Left kidney (tissue), 1 donor: ENCODE measurements at regions not wholly inside any gene's neighbourhood (a gene's known extent, or its start where the extent isn't known, plus 50 kb on each side); places are given as distances from the start of the nearest gene placed in this dataset.
A peak's percentile ranks its signal among the peaks of the same experiment; 100 is the strongest.
"Not testable (repeated sequence)": the region's sequence is repeated elsewhere in the genome, so short reads cannot be mapped to it uniquely, and the experiment has no call there.

ENCODE experiments used
- DNase-seq: peaks from one replicate; pipeline ENCODE4 v3.0.0-alpha.2; 2013

DNA sequence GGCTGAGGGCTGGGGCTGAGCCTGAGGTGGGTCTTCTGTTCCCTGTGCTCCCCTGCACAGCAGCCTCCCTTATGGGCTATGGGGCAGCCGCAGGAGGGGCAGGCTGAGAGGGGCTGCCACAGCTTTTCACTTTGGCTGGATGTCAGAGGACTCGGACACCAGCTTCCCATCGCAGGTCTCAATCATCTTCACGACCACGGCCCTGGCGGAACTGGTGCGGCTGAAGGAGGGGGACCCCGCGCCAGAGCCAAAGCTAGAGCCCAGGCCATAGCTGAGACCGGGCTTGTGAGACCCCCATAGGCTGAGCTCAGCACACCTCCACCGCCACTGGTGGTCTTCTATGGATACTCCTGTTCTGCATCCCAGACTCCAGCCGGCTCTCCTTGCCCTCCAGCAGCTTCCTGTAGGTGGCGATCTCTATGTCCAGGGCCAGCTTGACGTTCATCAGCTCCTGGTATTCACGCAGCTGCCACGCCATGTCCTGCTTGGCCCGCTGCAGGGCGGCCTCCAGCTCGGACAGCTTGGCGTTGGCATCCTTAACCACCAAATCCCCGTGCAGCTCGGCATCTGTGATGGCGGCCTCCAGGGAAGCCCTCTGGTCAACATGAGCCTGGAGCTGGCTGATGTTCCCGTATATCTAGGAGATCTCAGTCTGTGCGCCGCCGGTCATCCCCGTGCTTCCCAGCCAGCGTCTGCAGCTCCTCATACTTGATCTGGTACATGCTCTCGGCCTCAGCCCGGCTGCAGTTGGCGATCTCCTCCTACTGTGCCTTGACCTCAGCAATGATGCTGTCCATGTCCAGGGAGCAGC lies 181.7 kb upstream of the SYNPR start:
- no peak for DNase-seq

DNA sequence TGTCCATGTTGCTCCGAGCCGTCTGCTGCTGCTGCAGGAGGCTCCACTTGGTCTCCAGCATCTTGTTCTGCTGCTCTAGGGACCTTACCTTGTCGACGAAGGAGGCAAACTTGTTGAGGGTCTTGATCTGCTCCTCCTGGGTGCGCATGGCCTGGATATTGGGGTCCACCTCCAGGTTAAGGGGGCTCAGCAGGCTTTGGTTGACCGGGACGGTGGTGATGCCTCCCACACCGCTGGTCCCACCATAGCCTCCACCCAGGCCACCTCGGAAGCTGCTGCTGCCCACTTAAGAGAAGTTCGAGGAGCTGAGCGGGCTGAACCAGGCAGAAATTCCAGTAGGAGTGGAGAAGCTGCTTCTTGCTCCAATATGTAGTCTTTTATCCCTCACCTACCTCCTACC lies 180.7 kb upstream of the SYNPR start:
- DNase-seq: no peak

DNA sequence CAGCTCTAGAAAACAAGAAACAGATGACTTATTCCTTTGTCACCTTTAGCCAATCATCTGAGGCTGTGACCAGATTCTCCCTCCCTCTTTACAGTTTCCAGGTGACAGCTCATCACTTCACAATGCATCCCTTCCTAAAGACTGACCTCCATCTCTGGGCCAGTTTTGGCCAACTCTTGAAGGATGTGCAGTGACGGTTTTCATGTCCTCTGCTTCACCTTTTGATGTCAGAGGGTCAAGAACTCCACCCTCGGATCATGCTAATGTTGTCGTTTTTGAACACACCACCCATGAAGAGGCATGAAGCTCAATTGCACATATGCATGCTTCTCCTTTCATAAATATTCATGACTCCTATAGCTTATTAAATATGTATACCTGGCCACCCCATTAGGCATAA lies 161.2 kb upstream of the SYNPR start:
- no peak for DNase-seq

DNA sequence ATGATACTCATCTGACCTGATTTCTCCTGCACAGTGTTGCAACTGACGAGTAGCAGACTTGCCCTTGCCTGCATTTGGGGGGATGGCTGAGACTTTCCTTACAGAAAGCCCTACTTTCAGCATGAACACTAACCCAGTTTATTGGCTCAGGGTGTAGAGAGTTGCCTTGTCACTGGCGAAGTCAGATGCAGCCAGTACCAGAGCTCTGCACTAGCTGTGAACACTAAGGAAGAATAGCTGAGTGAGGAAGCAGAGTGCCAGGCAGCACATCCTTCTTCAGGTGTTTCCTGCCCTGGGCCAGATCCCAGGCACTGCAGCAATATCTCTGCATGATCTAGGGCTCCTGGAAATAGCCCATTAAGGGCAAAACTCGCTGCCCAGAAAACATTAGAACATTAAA lies 154.0 kb upstream of the SYNPR start:
- no peak for DNase-seq

DNA sequence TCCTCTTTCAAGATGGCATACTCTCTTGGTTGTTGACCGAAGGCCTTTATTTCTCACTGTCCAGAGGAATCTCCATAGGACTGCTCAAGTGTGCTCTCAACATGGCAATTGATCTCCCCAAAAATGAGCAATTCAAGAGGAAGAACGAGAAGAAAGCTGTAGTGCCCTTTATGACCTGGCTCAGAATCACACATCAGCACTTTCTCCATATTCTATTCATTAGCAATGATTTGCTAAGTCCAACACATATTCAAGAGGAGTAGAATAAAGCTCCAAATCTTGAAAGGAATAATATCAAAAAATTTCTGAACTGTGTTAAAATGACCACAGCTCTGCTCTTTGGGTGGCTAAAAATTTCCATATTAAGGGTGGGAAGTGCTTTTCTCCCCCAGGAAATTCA lies 151.6 kb upstream of the SYNPR start:
- DNase-seq: no peak

DNA sequence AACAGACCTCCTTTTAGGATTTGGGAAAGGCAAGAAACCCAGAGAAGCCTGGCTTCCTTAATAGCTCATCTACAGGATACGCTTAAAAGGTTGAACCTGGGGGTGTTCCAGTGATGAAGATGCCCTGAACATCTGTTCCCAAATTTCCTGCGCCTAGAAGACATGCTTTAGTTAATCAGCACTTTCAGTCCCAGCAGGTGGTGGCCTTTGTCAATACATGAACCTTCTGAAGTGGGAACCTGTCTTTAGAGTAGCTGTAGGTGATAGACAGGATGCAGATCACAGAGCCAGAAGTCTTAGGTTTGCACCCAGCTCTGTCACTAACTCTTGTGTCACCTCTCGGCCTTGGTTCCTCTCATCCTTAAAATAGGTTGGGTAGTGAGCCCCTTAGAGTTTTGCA lies 149.7 kb upstream of the SYNPR start:
- DNase-seq: no peak

DNA sequence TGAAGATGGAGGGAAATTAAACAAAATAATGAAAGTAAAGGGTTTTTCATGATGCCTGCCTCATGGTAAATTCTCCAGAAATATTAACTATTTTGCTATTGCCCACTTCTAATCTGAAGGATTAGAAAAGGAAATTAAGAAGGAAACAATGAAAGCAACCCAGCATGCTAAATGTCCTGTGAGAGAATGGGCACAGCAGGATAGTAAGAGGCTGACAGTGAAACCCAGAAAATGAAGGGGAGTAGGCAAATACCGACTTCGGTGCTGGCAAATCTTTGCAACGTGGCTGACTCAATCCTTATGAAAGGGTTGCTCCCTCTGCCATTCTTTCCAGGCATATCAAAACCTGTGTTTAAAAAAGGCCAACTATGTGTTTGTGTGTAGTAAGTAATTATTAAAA lies 147.5 kb upstream of the SYNPR start:
- DNase-seq: no peak

DNA sequence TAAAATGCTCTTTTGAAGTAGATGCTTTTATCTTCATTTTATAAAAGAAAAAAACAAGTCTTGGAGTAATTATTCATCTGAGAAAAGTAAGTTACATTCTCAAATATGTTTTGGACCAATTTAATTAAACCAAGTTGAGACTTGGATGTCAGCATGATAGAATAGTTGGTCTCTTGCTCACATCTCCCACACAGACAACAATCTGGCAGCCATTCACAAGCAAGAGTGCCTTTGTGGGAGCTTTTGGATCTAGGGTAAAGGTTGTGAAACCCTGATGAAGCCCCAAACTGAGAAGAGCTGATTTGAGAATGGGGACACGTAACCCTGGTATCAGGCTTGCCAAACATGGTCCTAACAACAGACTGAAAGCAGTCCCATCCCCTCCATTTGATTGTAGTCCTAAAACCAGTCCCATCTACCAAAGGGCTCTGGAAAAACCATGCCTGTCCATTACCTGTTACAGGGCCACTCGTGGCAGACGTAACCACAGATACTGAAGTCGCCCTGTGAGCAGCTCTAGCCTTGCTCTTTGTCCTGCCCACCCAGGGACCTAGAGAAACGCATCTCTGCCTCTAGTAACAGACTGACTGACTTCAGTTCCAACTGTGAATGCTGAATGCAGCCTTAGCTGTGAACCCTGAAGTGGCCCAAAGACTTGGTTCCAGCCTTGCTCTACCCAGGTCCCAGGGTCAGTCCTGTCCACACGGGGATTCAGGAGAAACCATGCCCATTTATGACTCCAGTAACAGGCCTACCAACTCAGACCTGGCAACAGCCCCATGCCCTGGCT lies 145.5 kb upstream of the SYNPR start:
- no peak for DNase-seq

DNA sequence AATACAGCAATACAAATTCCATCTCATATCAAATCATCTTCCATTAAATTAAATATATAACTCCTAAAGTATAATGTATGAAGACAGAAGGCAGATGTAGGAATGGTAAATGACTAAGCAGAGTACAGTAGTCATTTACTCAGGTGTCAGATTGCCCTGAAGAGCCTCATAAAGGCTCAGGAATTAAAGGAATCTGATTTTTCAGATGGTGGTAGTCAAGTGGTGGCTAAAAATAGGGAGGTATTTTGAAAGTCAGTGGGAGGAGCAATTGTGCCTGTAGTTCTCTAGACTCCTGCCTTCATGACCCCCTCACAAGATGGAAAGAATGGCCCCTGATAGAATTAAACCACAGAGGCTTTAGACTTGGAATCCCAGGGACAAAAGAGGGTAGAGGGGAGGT lies 142.7 kb upstream of the SYNPR start:
- DNase-seq: no peak

DNA sequence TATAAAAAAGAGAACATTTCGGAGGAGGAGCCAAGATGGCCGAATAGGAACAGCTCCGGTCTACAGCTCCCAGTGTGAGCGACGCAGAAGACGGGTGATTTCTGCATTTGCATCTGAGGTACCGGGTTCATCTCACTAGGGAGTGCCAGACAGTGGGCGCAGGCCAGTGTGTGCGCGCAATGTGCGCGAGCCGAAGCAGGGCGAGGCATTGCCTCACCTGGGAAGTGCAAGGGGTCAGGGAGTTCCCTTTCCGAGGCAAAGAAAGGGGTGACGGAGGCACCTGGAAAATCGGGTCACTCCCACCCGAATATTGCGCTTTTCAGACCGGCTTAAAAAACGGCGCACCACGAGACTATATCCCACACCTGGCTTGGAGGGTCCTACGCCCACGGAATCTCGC lies 141.9 kb upstream of the SYNPR start:
- not testable (repeated sequence) for DNase-seq

DNA sequence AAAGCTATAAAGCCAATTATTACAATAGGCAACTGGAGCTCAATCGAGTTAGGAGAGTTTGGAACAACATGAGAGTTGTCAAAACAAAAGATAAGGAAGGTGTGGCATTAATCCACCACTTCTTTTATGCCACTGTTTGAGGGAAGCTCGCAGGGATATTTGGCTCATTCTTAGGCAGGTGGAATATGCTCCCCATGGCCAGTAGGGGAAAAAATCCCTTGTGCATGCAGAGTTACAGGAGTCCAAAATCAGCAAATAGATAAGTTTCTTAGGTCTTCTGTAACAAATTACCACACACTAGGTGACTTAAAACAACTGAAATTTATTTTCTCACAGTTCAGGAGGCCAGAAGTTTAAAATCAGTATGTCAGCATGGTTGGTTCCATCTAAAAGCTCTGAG lies 135.4 kb upstream of the SYNPR start:
- DNase-seq: no peak

DNA sequence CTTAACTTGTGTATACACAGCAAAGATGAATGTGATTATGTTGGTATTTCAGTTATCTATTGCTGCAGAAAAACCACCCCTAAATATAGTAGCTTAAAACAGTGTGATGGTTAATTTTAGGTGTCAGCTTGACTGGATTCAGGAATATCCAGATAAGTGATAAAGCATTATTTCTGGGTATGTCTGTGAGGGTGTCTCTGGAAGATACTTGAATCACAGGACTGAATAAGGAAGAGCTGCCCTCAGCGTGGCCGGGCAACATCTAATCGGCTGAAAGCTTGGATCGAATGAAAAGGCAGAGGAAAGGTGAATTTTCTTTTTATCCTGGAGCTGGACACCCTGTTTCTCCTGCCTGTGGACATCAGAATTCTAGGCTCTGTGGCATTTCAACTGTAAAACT lies 132.0 kb upstream of the SYNPR start:
- DNase-seq: no peak

DNA sequence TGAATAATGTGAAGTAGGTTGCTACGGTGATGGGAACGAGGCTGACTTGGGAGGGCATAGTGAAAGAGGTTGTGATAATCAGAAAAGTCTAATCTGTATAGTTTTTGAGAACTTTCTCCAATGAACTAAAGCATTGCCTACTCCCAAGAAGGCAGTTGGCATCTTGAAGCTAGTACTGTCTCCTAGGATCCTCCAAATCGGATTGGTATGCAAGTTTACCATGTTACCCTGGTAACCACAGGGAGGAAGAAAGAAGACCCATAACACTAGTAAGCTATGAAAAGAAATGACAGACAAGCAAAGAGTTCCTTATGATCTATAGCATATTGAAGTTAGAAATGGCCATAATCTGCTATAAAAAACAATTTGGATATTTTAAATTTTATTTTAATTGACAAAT lies 127.2 kb upstream of the SYNPR start:
- DNase-seq: no peak

DNA sequence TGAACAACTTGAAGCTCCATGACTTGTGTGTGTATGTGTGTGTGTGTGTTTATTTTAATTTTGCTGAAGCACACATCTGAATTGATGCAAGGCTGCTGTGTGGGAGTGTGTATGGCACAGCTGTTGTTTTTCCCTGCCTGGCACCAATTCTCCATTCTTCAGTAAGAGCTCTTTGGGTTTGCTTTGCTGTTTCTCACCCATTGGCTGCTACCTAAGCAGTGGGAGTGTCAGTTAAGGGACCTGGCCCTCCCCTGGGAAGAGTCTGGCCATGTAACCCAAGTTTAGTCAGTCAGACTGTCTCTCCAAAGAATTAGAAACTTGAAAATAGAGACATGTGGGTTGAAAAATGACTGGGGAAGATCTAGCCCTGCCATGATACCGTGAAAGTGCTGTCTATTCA lies 126.2 kb upstream of the SYNPR start:
- DNase-seq: no peak

DNA sequence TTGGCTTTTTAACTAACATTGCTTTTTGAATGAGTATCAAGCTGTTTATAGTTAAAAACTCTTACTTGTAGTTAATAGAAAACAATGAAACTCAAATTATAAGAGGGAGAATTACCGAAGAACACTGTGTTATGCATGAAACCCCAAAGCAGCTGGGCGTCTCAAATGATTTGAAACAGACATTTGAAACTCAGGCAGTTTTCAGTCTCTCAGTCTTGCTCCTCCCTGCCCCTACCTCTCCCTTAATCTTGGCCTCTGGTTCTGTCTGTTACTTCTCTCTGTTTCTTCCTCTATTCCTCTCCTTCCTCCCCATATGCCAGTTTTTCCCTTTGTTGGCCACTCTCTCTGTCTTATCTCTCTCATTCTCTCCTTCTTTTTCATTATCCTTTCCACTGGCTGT lies 118.3 kb upstream of the SYNPR start:
- no peak for DNase-seq

DNA sequence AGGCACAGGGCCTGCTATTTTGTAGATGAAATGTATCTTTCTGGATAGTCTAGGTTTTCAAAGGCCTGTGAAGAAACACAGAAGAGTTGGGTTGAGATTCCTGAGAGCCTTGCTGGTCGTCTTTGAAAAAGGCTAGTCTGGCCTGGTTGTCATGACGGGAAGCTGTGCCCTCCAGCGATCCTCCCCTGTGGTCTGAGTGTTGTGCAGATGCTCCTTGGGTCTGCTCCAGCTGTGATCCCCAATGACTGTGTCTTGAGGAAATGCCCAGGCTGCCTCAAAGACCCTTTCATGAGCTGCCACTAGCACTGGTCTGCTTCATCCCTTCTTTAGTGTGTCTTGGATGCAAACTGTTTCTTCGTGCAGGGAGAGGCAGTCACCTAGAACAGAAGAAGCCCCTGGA lies 111.0 kb upstream of the SYNPR start:
- no peak for DNase-seq

DNA sequence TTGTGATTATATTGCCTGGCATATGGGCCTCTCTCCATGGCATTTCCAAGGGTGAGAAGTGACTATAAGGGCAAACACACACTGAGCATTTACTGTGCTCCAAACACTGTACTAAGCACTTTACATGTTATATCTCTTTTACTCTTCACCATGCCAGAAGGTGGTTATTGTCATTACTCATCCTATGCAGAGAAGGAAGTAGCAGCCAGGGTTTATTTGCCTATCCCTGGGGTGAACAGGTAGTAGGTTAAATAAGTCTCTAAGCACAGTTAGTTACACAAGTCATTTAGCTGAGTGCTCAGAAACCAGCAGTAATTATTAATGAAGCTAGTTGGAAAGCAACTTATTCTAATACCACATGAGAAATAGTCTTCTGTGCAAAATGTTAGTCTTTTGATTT lies 109.9 kb upstream of the SYNPR start:
- no peak for DNase-seq

DNA sequence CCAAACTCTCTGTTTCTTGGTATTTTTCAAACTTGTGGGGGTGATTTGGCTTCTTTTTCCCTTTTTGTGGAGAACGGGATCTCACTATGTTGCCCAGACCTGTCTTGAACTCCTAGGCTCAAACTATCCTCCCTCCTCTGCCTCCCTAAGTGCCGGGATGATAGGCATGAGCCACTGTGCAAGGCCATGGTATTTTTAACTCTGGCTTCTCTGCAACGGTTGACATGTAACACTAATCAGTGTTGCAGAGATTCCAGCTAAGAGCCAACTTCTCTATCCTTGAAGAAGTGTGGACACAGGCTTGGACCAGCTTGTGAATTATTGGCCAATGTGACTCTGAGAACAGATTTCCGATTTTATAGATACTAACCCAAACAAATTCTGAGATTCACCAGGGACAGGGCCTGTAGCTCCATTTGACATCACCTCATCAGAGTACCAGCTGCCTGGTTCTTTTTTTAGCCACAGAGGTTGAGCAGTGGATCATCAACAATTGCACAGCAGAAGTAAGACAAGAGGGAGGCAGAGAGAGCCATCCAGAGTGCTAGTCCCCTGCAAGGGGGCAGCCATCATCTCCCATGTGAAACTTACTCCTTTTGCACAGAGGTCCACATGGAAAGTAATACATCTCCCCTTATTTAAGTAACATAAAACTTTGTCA lies 98.1 kb upstream of the SYNPR start:
- DNase-seq: no peak

DNA sequence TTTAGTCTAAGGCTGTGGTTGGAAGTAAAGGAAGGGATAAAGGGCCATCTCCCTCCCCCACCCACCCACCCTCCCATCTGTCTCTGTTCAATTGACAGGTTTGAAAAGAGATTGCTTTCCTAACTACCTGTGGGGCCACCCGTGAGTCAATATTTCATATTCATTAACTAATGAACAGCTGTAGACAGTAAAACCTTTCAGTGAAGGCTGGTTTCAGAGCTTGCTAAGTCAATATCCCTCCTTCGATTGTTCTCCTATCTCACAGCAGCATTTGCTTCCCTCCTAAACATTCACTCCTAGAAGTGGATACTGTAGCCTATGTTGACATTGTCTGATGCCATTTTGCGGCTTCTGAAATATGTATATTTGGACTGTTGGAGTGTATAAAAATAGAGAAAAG lies 85.9 kb upstream of the SYNPR start:
- no peak for DNase-seq

DNA sequence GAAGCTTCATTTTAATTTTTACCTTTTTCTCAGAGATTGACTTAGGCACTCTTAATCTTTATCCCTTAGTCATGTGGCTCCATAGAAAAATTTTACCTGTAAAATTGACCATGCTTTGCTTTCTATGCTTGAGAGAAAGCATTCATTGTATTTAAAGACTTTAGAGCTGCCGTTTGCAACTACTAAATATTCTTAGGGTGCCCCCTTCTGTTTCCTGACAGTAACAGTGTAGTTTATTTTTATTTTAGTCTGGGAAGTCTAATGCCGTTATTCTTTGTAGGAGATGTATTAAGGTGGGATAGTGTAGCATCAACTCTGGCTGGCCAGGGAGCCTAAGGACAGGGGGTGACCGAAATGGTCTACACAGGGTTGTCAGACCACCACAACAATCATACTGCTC lies 84.5 kb upstream of the SYNPR start:
- DNase-seq: peak; percentile 33

DNA sequence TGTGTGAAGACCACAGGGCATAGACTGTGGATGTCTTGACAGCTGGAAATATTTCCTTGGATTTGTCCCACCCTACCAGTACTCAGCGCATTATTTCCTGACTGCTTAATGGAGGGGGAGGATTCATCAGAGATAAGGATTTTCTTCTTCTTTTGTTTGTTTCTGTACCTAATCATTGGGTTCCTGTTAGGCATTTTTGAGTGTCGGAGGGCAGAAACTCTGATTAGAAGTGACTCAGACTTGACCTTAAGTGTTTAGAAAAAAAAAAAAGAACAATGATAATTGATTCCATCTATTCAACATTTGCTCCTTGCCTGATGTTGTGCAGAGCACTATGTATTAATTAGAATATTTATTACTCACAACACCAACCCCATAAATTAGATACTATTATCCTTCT lies 78.5 kb upstream of the SYNPR start:
- DNase-seq: no peak

DNA sequence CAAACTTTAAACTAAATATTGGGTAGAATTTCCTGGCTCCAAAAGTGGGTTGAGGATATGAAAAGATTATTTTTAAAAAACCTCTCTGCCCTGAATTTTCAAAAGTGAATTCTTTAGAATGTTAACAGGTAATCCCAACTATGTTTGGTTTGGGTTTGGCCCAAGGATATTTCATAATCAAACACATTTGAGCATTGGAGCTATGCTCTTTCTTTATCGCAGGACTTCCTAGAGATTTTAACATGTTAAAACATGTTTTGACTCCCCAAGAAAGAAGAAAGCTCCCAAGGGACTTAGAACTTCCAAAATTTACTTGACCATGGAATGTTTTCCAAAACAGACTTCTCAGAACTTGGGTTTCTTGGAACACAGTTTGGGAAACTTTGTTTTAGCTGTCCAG lies 75.6 kb upstream of the SYNPR start:
- no peak for DNase-seq

DNA sequence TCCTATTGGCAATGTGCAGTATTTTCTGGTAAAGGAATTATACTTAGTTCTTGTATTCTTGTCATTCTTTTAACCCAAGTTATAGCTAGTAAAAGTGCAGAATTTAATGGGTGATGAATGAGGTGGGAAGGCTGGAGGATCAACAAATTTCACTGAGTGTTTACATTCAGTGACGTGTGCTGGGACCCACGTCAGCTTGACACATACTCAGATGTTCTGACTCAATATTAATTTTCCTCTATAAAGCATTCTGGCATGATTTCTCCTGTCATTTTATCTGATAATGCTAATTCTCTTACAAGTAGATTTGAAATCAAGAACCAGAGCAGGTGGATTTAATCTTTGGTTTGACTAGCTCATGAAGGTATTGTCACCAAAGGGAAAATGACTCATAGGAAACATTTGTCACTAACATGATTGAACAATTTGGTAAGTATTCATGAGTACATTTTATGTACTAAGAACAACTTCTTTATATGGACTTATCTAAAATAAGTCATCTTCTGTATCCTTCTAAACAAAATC lies 71.0 kb upstream of the SYNPR start:
- DNase-seq: no peak
